Neutrophil (primary cell): ENCODE measurements at regions not wholly inside any gene's neighbourhood (a gene's known extent, or its start where the extent isn't known, plus 50 kb on each side); places are given as distances from the start of the nearest gene placed in this dataset.

Source experiments
- H3K27ac ChIP-seq: fragments of 200-600 bp; sonication (generic); 2 replicates; pipeline ENCODE4 v1.5.1; 2016; ENCODE audit warnings: mild to moderate bottlenecking, moderate library complexity
- H3K27me3 ChIP-seq: fragments of 200-600 bp; sonication (generic); 2 replicates; pipeline ENCODE4 v1.6.0; 2016; ENCODE audit warnings: mild to moderate bottlenecking
- H3K36me3 ChIP-seq: fragments of 200-600 bp; sonication (generic); 2 replicates; pipeline ENCODE4 v1.5.1; 2017
- H3K4me1 ChIP-seq, 2 experiments: fragments of 200-600 bp in 1 of 2; sonication (generic) in 1 of 2; 1 replicate in 1 of 2; 2 replicates in 1 of 2; pipeline versions ENCODE4 v1.5.1 to v1.6.1; 2013 to 2016; ENCODE audit warnings: low read depth in 1 of 2, low read length in 1 of 2, mild to moderate bottlenecking in 1 of 2, moderate library complexity in 1 of 2; ENCODE audit not compliant: control insufficient read depth in 1 of 2, insufficient read depth in 1 of 2
- H3K4me3 ChIP-seq, 2 experiments: fragments of 200-600 bp in 1 of 2; sonication (generic) in 1 of 2; 1 replicate in 1 of 2; 2 replicates in 1 of 2; pipeline ENCODE4 v1.5.1; 2013 to 2016; ENCODE audit warnings: low read depth in 1 of 2, low read length in 1 of 2, mild to moderate bottlenecking in 1 of 2, moderate library complexity in 1 of 2
- H3K9me3 ChIP-seq: fragments of 200-600 bp; sonication (generic); 2 replicates; pipeline ENCODE4 v1.5.1; 2016
- TF ChIP-seq, protein P1 (sequence below): fragments of 200-600 bp; sonication (generic); IDR thresholded peaks from 2 replicates; pipeline ENCODE4 v1.5.1; 2016; ENCODE audit warnings: antibody characterized with exemption

DNA sequence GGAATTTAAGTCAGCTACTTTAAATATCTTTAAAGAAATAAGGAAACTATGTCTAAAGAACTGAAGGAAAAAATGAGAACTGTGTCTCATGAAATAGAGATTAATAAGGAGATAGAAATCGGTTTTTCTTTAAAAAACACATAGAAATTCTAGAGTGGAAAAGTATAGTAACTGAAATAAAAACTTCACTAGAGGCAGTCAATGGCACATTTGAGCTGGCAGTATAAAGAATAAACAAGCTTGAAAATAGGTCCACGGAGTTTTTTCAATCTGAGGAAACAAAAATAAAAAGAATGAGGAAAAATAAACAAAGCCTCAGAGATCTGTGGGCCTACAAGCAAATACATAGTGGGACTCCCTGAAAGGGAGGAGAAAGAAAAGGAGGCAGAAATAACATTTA, 127.5 kb downstream of the TWIST2 start:
- Histone ChIP-seq H3K27me3 (peaks cover 33% of the 10 kb centered on the region), H3K36me3 (no peaks in the 10 kb centered on the region), H3K4me1 (no peaks in the 10 kb centered on the region), H3K9me3 (no peaks in the 10 kb centered on the region), H3K4me3 (no peak overlapping the region), H3K27ac (no peak overlapping the region)
- TF ChIP-seq, protein P1, sequence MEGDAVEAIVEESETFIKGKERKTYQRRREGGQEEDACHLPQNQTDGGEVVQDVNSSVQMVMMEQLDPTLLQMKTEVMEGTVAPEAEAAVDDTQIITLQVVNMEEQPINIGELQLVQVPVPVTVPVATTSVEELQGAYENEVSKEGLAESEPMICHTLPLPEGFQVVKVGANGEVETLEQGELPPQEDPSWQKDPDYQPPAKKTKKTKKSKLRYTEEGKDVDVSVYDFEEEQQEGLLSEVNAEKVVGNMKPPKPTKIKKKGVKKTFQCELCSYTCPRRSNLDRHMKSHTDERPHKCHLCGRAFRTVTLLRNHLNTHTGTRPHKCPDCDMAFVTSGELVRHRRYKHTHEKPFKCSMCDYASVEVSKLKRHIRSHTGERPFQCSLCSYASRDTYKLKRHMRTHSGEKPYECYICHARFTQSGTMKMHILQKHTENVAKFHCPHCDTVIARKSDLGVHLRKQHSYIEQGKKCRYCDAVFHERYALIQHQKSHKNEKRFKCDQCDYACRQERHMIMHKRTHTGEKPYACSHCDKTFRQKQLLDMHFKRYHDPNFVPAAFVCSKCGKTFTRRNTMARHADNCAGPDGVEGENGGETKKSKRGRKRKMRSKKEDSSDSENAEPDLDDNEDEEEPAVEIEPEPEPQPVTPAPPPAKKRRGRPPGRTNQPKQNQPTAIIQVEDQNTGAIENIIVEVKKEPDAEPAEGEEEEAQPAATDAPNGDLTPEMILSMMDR: no peak

DNA sequence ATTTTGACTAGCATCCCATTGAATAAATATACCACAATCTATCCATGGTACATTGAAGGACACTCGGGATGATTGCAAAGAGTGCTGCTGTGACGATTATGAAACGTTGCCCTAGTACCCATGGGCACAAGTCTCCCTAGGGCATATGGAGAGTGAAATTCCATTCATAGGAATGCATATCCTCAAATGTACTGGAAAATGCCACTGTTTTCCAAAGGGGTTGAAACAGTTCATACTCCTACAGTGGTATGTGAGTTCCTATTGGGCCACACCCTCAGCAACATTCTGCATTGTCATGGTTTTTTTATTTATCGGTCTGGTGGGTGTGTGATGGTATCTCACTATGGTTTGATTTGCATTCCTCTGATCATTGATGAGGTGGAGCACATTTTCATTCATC, 130.6 kb downstream of the TWIST2 start:
- H3K27ac ChIP-seq: no peak overlapping the region
- H3K4me3 ChIP-seq: no peak overlapping the region
- H3K9me3 ChIP-seq: no peaks in the 10 kb centered on the region
- peaks cover 18% of the 10 kb centered on the region for H3K27me3 ChIP-seq
- TF ChIP-seq, protein P1: no peak
- H3K4me1 ChIP-seq: peaks cover 0 to 11% of the 10 kb centered on the region in 2 experiments
- no peaks in the 10 kb centered on the region for H3K36me3 ChIP-seq

DNA sequence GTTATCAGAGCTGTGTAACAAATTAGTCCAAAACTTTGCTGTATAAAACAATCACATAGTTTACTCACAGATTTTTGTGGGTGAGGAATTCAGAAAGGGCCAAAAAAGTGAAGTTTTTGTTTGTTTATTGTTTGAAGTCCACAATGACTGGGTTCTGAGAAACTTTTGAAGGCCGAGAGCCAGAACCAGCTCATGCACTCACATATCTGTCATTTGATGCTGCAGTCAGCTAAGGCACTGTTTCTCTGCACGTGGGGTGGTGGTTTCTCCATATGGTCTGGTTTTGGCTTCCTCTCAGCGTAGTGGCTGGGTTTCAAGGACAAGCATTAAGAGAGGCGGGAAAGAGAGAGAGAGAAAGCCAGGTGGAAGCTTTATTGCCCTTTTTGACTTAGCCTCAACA, 131.8 kb downstream of the TWIST2 start:
- no peak overlapping the region for H3K4me3 ChIP-seq
- TF ChIP-seq, protein P1: no peak
- H3K27me3 ChIP-seq: peaks cover 17% of the 10 kb centered on the region
- H3K36me3 ChIP-seq: no peaks in the 10 kb centered on the region
- H3K27ac ChIP-seq: no peak overlapping the region
- H3K9me3 ChIP-seq: no peaks in the 10 kb centered on the region
- H3K4me1 ChIP-seq: peaks cover 0 to 11% of the 10 kb centered on the region in 2 experiments

DNA sequence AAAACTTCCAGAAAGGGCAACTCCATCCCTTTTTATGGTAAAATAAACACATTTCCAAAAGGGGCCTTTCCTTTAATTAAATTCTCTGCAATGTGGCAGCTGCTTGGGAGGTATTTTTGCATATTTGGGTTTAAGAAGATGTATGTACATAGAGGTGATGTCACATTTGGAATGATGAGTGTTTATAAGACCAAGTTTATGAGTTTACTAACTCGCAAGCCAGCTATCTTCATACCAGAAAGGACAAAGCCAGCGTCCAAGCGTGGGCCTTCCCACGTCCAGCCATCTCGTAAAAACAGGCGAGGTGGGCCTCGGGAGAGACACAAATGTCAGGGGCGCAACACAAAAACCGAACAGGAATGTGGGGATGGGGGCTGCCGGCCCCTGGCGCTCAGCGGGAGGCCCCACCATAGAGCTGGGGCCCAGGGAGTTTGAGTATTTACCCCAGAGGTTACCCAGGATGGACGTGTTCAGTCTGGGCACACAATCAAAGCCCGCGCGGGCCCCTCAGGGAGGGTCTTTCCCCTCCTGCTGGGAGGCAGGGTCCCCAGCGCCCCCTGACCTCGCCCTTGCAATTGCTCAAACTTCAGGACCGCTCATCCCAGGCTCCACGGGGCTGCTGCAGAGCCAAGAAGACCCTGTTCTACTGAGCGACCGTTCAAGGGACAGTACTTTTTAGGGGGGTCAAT, 137.3 kb downstream of the TWIST2 start:
- Histone ChIP-seq H3K27ac (no peak overlapping the region), H3K4me1 (peaks cover 0 to 11% of the 10 kb centered on the region in 2 experiments), H3K27me3 (no peaks in the 10 kb centered on the region), H3K9me3 (no peaks in the 10 kb centered on the region), H3K4me3 (no peak overlapping the region), H3K36me3 (no peaks in the 10 kb centered on the region)
- TF ChIP-seq, protein P1: no peak

DNA sequence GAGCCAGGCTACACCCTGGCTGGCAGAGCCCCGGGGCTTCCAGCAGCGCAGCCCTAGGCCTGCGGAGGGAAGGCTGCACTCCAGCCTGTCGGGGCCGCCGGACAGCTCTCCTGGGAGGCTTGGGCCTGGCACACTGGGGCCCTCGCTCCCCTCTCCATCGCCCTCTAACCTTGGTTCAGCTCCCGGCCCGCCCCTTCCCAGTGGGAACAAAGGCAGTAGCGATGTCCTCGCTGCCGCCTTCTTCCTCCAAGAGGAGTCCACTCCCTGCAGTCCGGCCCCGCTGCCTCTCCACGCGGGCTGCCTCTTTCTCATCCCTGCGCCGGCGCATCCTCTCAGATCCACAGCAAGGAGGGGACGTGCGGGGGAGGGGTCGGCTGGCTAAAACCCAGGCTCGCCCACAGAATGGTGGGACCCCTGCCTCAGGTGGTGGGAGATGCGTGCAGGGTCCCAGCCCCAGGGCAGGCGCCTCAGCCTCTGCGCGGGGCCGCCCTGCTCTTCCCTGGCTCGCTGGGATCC, 138.1 kb downstream of the TWIST2 start:
- H3K36me3 ChIP-seq: no peaks in the 10 kb centered on the region
- TF ChIP-seq, protein P1: no peak
- no peaks in the 10 kb centered on the region for H3K9me3 ChIP-seq
- H3K4me1 ChIP-seq: peaks cover 0 to 11% of the 10 kb centered on the region in 2 experiments
- no peaks in the 10 kb centered on the region for H3K27me3 ChIP-seq
- no peak overlapping the region for H3K4me3 ChIP-seq
- no peak overlapping the region for H3K27ac ChIP-seq
